T-cell (primary cell): ENCODE measurements at regions not wholly inside any gene's neighbourhood (a gene's known extent, or its start where the extent isn't known, plus 50 kb on each side); places are given as distances from the start of the nearest gene placed in this dataset.

Source experiments
- ATAC-seq, 4 experiments: fragments of 200-7000 bp in 3 of 4; fragments of 150-1000 bp in 1 of 4; cut with Tn5 transposase; replicated peaks in 1 of 4; 1 replicate in 3 of 4; 2 replicates in 1 of 4; pipeline ENCODE4 v1.10.0; 2021; ENCODE audit warnings: moderate library complexity in 3 of 4, mild to moderate bottlenecking in 2 of 4, moderate number of reproducible peaks in 1 of 4
- CTCF ChIA-PET, 2 donors: fragments of 300-600 bp; sonication (Branson Sonifier 250); formaldehyde crosslinking; loops; one replicate each; lab custom pipeline; 2022; ENCODE audit warnings: antibody characterized with exemption in 2 of 2; lab: Charles Lee
- POLR2A ChIA-PET, 2 donors: fragments of 300-600 bp; sonication (Branson Sonifier 250); formaldehyde crosslinking; loops; one replicate each; lab custom pipeline; 2022; ENCODE audit warnings: antibody characterized with exemption in 2 of 2; lab: Charles Lee
- DNase-seq, 35 experiments: peaks; one replicate each; pipeline versions ENCODE4 v3.0.0 to v3.0.0-alpha.2; 2013 to 2023
- H3K27ac ChIP-seq: one replicate; pipeline ENCODE4 v1.5.1; 2013; ENCODE audit warnings: low read length
- H3K27me3 ChIP-seq, 2 experiments: replicated peaks in 1 of 2; 1 replicate in 1 of 2; 2 replicates in 1 of 2; pipeline versions ENCODE4 v1.6.1 to v1.7.0; 2013; ENCODE audit warnings: low read length in 1 of 2, mixed read lengths in 1 of 2; ENCODE audit not compliant: control insufficient read depth in 2 of 2, insufficient read depth in 2 of 2; ENCODE audit errors: extremely low read depth in 1 of 2
- H3K36me3 ChIP-seq, 2 donors: 1 replicate in 1 of 2; 2 replicates in 1 of 2; pipeline versions ENCODE4 v1.6.1 to v1.7.0; 2013; ENCODE audit warnings: low read length in 1 of 2; ENCODE audit not compliant: control insufficient read depth in 2 of 2, insufficient read depth in 1 of 2; ENCODE audit errors: extremely low read depth in 1 of 2
- H3K4me1 ChIP-seq, 2 experiments: 1 replicate in 1 of 2; 2 replicates in 1 of 2; pipeline versions ENCODE4 v1.6.1 to v1.7.0; 2013; ENCODE audit warnings: low read length in 2 of 2, mixed read lengths in 1 of 2; ENCODE audit not compliant: insufficient read depth in 2 of 2, control insufficient read depth in 1 of 2; ENCODE audit errors: extremely low read depth in 1 of 2
- H3K4me3 ChIP-seq, 2 donors: 1 replicate in 1 of 2; 2 replicates in 1 of 2; pipeline versions ENCODE4 v1.5.1 to v1.7.0; 2013; ENCODE audit warnings: mild to moderate bottlenecking in 2 of 2, low read length in 1 of 2, moderate library complexity in 1 of 2; ENCODE audit not compliant: control insufficient read depth in 1 of 2; ENCODE audit errors: extremely low read depth in 1 of 2
- H3K9me3 ChIP-seq: 2 replicates; pipeline ENCODE4 v1.7.0; 2013
- H3K27ac Mint-ChIP-seq, 2 donors: one replicate each; pipeline ENCODE4 v1.8.0; 2020 to 2021; ENCODE audit warnings: mild to moderate bottlenecking in 2 of 2, mixed read lengths in 2 of 2
- H3K27me3 Mint-ChIP-seq, 2 donors: one replicate each; pipeline ENCODE4 v1.8.0; 2021 to 2022; ENCODE audit warnings: mixed read lengths in 2 of 2
- H3K36me3 Mint-ChIP-seq: one replicate; pipeline ENCODE4 v1.8.0; 2021; ENCODE audit warnings: mixed read lengths
- H3K4me1 Mint-ChIP-seq, 3 donors: one replicate each; pipeline ENCODE4 v1.8.0; 2020 to 2022; ENCODE audit warnings: mixed read lengths in 3 of 3, mild to moderate bottlenecking in 1 of 3
- H3K4me3 Mint-ChIP-seq, 3 donors: one replicate each; pipeline ENCODE4 v1.8.0; 2020 to 2022; ENCODE audit warnings: mild to moderate bottlenecking in 3 of 3, mixed read lengths in 3 of 3, moderate library complexity in 3 of 3
- H3K9me3 Mint-ChIP-seq, 3 donors: one replicate each; pipeline ENCODE4 v1.8.0; 2020 to 2022; ENCODE audit warnings: mixed read lengths in 3 of 3
- WGBS: methylation state at CpG from one replicate; pipeline ENCODE4 v1.1.5; 2013; ENCODE audit warnings: missing lambda C conversion rate; ENCODE audit not compliant: insufficient coverage; 5-methylcytosine and 5-hydroxymethylcytosine counted together

GRCh38 chr19:46911456-46911855 lies 50.7 kb downstream of the ARHGAP35 start:
- Histone ChIP-seq H3K27ac (no peak overlapping the region), H3K36me3 (no peaks in the 10 kb centered on the region), H3K9me3 (no peaks in the 10 kb centered on the region), H3K4me1 (peaks cover 0 to 17% of the 10 kb centered on the region in 2 experiments), H3K4me3 (no peak overlapping the region), H3K27me3 (no peaks in the 10 kb centered on the region)
- no peaks in the 10 kb centered on the region for H3K27me3 Mint-ChIP-seq
- no peak overlapping the region for H3K27ac Mint-ChIP-seq
- peaks cover 7% of the 10 kb centered on the region for H3K36me3 Mint-ChIP-seq
- H3K4me1 Mint-ChIP-seq: peaks cover 51 to 62% (median 61%) of the 10 kb centered on the region in 3 donors
- ChIA-PET CTCF (no interaction called here), POLR2A (no interaction called here)
- H3K9me3 Mint-ChIP-seq: no peaks in the 10 kb centered on the region
- H3K4me3 Mint-ChIP-seq: no peak overlapping the region
- DNase-seq (no peak), ATAC-seq (no peak)

GRCh38 chr19:46913198-46913851 lies 52.5 kb downstream of the ARHGAP35 start:
- Histone ChIP-seq H3K36me3 (peaks cover 0 to 2% of the 10 kb centered on the region in 2 donors), H3K27me3 (no peaks in the 10 kb centered on the region), H3K4me3 (no peak overlapping the region), H3K4me1 (peaks cover 0 to 21% of the 10 kb centered on the region in 2 experiments), H3K9me3 (no peaks in the 10 kb centered on the region), H3K27ac (no peak overlapping the region)
- peak overlapping the region; percentile 17 to 37 for H3K27ac Mint-ChIP-seq
- H3K9me3 Mint-ChIP-seq: no peaks in the 10 kb centered on the region
- peaks cover 8% of the 10 kb centered on the region for H3K36me3 Mint-ChIP-seq
- H3K4me1 Mint-ChIP-seq: peaks cover 53 to 71% (median 66%) of the 10 kb centered on the region in 3 donors
- ATAC-seq: no peak
- no peak for DNase-seq
- POLR2A ChIA-PET: no interaction called here
- 100% methylated on average over 2 of the region's 6 CpGs for WGBS
- CTCF ChIA-PET: interaction anchor here (0.5 to 1.8 kb wide), 3 partner anchors 99 to 156 kb away, joined by 4 read pairs; no protein-coding TSS in a partner anchor
- no peak overlapping the region for H3K4me3 Mint-ChIP-seq
- no peaks in the 10 kb centered on the region for H3K27me3 Mint-ChIP-seq

GRCh38 chr19:46913852-46914430 lies 53.1 kb downstream of the ARHGAP35 start:
- no peak overlapping the region for H3K4me3 ChIP-seq
- Mint-ChIP-seq H3K9me3 (no peaks in the 10 kb centered on the region), H3K27me3 (no peaks in the 10 kb centered on the region), H3K4me3 (no peak overlapping the region), H3K27ac (peak overlapping the region; percentile 17 to 37), H3K36me3 (peaks cover 14% of the 10 kb centered on the region), H3K4me1 (peaks cover 47 to 71% (median 65%) of the 10 kb centered on the region in 3 donors)
- DNase-seq (peak in 1 of 35 experiments; percentile 15), ATAC-seq (peak in 1 of 4 experiments; percentile 39)
- H3K9me3 ChIP-seq: no peaks in the 10 kb centered on the region
- peaks cover 0 to 9% of the 10 kb centered on the region in 2 donors for H3K36me3 ChIP-seq
- no CpG with 5 or more reads among the region's 4 CpGs for WGBS
- CTCF ChIA-PET: interaction anchor here in 1 of 2 donors (0.5 to 1.8 kb wide), 2 partner anchors 99 to 101 kb away, joined by 4 read pairs; no protein-coding TSS in a partner anchor
- POLR2A ChIA-PET: no interaction called here
- no peaks in the 10 kb centered on the region for H3K27me3 ChIP-seq
- H3K27ac ChIP-seq: no peak overlapping the region
- H3K4me1 ChIP-seq: peaks cover 0 to 20% of the 10 kb centered on the region in 2 experiments

DNA sequence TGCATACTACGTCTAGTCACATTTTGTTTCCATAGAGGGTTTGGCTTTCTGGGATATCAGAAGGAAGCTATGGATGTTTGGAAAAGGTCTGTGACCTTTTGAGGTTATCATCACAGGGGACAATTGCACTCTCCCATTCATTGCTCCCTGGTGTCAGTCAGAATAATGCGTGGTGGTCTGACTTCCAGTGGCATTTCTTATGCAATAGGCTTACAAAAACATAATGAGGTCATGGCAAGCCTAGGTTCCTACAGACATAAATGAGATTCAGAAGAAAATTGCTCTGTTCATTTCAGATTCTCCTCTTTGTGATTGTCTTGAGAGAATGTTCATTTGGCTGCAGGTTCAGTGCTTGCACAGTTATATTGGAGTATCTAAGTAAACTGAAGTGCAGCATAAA lies 54.6 kb downstream of the ARHGAP35 start:
- Histone ChIP-seq H3K27me3 (no peaks in the 10 kb centered on the region), H3K27ac (no peak overlapping the region), H3K4me1 (peaks cover 0 to 11% of the 10 kb centered on the region in 2 experiments), H3K4me3 (no peak overlapping the region), H3K9me3 (no peaks in the 10 kb centered on the region), H3K36me3 (peaks cover 0 to 23% of the 10 kb centered on the region in 2 donors)
- DNase-seq (no peak), ATAC-seq (no peak)
- ChIA-PET CTCF (interaction anchor here in 1 of 2 donors (0.6 to 0.7 kb wide), 2 partner anchors 75 to 521 kb away, joined by 3 to 7 read pairs; no protein-coding TSS in a partner anchor), POLR2A (no interaction called here)
- Mint-ChIP-seq H3K4me3 (no peak overlapping the region), H3K27ac (no peak overlapping the region), H3K27me3 (no peaks in the 10 kb centered on the region), H3K9me3 (no peaks in the 10 kb centered on the region), H3K36me3 (peaks cover 25% of the 10 kb centered on the region), H3K4me1 (peaks cover 37 to 64% (median 58%) of the 10 kb centered on the region in 3 donors)
- no CpG with 5 or more reads among the region's 2 CpGs for WGBS

DNA sequence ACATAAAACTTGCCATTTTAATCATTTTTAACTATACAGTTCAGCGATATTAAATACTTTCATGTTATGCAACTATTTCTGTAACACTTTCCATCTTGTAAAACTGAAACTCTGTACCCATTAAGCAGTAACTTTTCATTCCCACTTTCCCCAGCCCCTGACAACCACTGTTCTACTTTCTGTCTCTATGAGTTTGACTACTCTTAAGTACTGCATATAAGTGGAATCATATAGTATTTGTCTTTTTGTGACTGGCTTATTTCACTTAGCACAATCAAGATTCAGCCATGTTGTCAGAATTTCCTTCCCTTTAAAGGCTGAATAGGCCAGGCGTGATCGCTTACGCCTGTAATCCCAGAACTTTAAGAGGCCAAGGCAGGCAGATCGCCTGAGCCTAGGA lies 56.2 kb downstream of the ARHGAP35 start:
- WGBS: 91% methylated on average over 4 of the region's 5 CpGs
- ATAC-seq: no peak

DNA sequence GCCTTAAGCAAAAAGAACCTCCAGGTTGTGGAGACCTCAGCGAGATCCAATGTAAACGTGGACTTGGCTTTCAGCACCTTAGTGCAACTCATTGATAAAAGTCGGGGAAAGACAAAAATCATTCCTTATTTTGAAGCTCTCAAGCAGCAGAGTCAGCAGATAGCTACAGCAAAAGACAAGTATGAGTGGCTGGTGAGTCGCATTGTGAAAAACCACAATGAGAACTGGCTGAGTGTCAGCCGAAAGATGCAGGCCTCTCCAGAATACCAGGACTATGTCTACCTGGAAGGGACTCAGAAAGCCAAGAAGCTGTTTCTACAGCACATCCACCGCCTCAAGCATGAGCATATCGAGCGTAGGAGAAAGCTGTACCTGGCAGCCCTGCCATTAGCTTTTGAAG lies 58.5 kb downstream of the ARHGAP35 start:
- CTCF ChIA-PET: interaction anchor here in 1 of 2 donors (0.6 kb wide), 2 partner anchors 27 to 772 kb away, joined by 3 to 4 read pairs; no protein-coding TSS in a partner anchor
- Histone ChIP-seq H3K36me3 (peaks cover 0 to 43% of the 10 kb centered on the region in 2 donors), H3K27me3 (no peaks in the 10 kb centered on the region), H3K4me3 (no peak overlapping the region), H3K4me1 (peaks cover 3 to 20% of the 10 kb centered on the region in 2 experiments), H3K27ac (no peak overlapping the region), H3K9me3 (no peaks in the 10 kb centered on the region)
- ATAC-seq (no peak), DNase-seq (no peak)
- H3K27ac Mint-ChIP-seq: no peak overlapping the region
- H3K27me3 Mint-ChIP-seq: no peaks in the 10 kb centered on the region
- 79% methylated on average over 5 of the region's 8 CpGs for WGBS
- H3K4me1 Mint-ChIP-seq: peaks cover 22 to 50% (median 41%) of the 10 kb centered on the region in 3 donors
- no peak overlapping the region for H3K4me3 Mint-ChIP-seq
- POLR2A ChIA-PET: no interaction called here
- peaks cover 46% of the 10 kb centered on the region for H3K36me3 Mint-ChIP-seq
- no peaks in the 10 kb centered on the region for H3K9me3 Mint-ChIP-seq

More for the DNA sequence above, 56.2 kb downstream of the ARHGAP35 start:
- Mint-ChIP-seq H3K36me3 (peaks cover 36% of the 10 kb centered on the region), H3K9me3 (no peaks in the 10 kb centered on the region), H3K27me3 (no peaks in the 10 kb centered on the region), H3K27ac (no peak overlapping the region), H3K4me3 (no peak overlapping the region), H3K4me1 (peaks cover 28 to 58% (median 48%) of the 10 kb centered on the region in 3 donors)
- DNase-seq: no peak
- Histone ChIP-seq H3K4me1 (peaks cover 0 to 11% of the 10 kb centered on the region in 2 experiments), H3K27me3 (no peaks in the 10 kb centered on the region), H3K4me3 (no peak overlapping the region), H3K9me3 (no peaks in the 10 kb centered on the region), H3K36me3 (peaks cover 0 to 37% of the 10 kb centered on the region in 2 donors), H3K27ac (no peak overlapping the region)
- CTCF ChIA-PET: no interaction called here
- POLR2A ChIA-PET: no interaction called here
